Vagina (tissue), 2 donors: ENCODE measurements at regions not wholly inside any gene's neighbourhood (a gene's known extent, or its start where the extent isn't known, plus 50 kb on each side); places are given as distances from the start of the nearest gene placed in this dataset.

ENCODE experiments used
- POLR2A ChIP-seq, 2 donors: fragments of 450-650 bp; IDR thresholded peaks; one replicate each; pipeline ENCODE4 v1.6.1; 2017; ENCODE audit warnings: antibody characterized with exemption in 2 of 2, mild to moderate bottlenecking in 2 of 2, moderate library complexity in 2 of 2
- POLR2AphosphoS5 ChIP-seq, 2 donors: sonication (generic); formaldehyde crosslinking; IDR thresholded peaks; one replicate each; pipeline ENCODE4 v1.9.0; 2017; ENCODE audit warnings: antibody characterized with exemption in 2 of 2, mild to moderate bottlenecking in 2 of 2, low read depth in 1 of 2; ENCODE audit not compliant: insufficient read depth in 1 of 2
- TF ChIP-seq, protein P1 (sequence below), 3 experiments: fragments of 450-650 bp in 2 of 3; fragments of 200-600 bp in 1 of 3; sonication (generic) in 1 of 3; IDR thresholded peaks; one replicate each; pipeline ENCODE4 v1.5.1; 2017 to 2019; ENCODE audit warnings: antibody characterized with exemption in 3 of 3, mild to moderate bottlenecking in 2 of 3, moderate library complexity in 2 of 3

DNA sequence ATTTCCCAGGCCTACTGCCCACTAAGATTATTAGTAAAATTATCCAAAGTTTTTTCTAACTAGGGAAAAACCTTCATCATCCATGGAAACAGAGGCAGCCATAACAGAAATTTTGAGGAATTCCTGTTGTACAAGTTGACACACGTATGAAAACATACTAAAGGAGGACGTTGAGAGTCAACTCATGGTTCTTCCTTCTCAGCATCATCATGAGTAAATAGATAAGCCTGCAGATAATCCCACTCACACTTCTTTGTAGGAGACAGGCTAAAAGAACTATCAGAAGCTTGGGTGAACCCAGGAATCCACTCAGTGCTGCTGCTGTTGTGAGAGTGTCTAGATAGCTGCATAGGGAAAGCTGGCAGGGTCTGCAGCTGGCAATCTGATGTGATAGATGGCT lies 694.8 kb upstream of the NR2F2 start:
- TF ChIP-seq, protein P1, sequence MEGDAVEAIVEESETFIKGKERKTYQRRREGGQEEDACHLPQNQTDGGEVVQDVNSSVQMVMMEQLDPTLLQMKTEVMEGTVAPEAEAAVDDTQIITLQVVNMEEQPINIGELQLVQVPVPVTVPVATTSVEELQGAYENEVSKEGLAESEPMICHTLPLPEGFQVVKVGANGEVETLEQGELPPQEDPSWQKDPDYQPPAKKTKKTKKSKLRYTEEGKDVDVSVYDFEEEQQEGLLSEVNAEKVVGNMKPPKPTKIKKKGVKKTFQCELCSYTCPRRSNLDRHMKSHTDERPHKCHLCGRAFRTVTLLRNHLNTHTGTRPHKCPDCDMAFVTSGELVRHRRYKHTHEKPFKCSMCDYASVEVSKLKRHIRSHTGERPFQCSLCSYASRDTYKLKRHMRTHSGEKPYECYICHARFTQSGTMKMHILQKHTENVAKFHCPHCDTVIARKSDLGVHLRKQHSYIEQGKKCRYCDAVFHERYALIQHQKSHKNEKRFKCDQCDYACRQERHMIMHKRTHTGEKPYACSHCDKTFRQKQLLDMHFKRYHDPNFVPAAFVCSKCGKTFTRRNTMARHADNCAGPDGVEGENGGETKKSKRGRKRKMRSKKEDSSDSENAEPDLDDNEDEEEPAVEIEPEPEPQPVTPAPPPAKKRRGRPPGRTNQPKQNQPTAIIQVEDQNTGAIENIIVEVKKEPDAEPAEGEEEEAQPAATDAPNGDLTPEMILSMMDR (IDR thresholded peaks at IDR 0.05): no peak
- TF ChIP-seq POLR2A (IDR thresholded peaks at IDR 0.05) (no peak), POLR2AphosphoS5 (IDR thresholded peaks at IDR 0.05; ENCODE audit: insufficient read depth in 1 of 2, low read depth in 1 of 2) (no peak)
